Transverse colon (tissue), 4 donors: ENCODE measurements at regions not wholly inside any gene's neighbourhood (a gene's known extent, or its start where the extent isn't known, plus 50 kb on each side); places are given as distances from the start of the nearest gene placed in this dataset.

Experiments
- DNase-seq: peaks from one replicate; pipeline ENCODE4 v3.0.0-alpha.2; 2019
- H3K27ac ChIP-seq, 4 donors: fragments of 200-600 bp; sonication (generic); 2 replicates each; pipeline ENCODE4 v1.5.1; 2016 to 2018; ENCODE audit warnings: inconsistent platforms in 4 of 4
- H3K27me3 ChIP-seq: fragments of 200-600 bp; sonication (generic); 2 replicates; pipeline ENCODE4 v1.5.1; 2017; ENCODE audit warnings: inconsistent platforms
- H3K36me3 ChIP-seq, 4 donors: fragments of 200-600 bp; sonication (generic); 2 replicates each; pipeline ENCODE4 v1.5.1; 2017 to 2019; ENCODE audit warnings: inconsistent platforms in 4 of 4
- H3K4me1 ChIP-seq, 4 donors: fragments of 200-600 bp; sonication (generic); 2 replicates each; pipeline ENCODE4 v1.5.1; 2017 to 2020; ENCODE audit warnings: inconsistent platforms in 4 of 4
- H3K4me3 ChIP-seq, 4 donors: fragments of 200-600 bp; sonication (generic); 1 replicate in 1 of 4; 2 replicates in 3 of 4; pipeline versions ENCODE4 v1.5.1 to v1.6.1; 2017 to 2019; ENCODE audit warnings: inconsistent platforms in 4 of 4
- H3K9me3 ChIP-seq, 2 donors: fragments of 200-600 bp; sonication (generic); 2 replicates each; pipeline ENCODE4 v1.5.1; 2017 to 2019; ENCODE audit warnings: inconsistent platforms in 2 of 2
- EP300 ChIP-seq: sonication (generic); formaldehyde crosslinking; IDR thresholded peaks from one replicate; pipeline ENCODE4 v1.6.1; 2017; ENCODE audit warnings: antibody characterized with exemption, low read depth
- POLR2A ChIP-seq: fragments of 450-650 bp; IDR thresholded peaks from one replicate; pipeline ENCODE4 v1.6.1; 2016; ENCODE audit warnings: antibody characterized with exemption, mild to moderate bottlenecking, moderate library complexity
- POLR2AphosphoS5 ChIP-seq, 3 donors: sonication (generic); formaldehyde crosslinking; IDR thresholded peaks; one replicate each; pipeline ENCODE4 v1.6.1; 2016; ENCODE audit warnings: antibody characterized with exemption in 3 of 3
- WGBS, 2 donors: methylation state at CpG; one replicate each; pipeline ENCODE4 v1.1.5; 2018; ENCODE audit warnings: low coverage in 1 of 2; 5-methylcytosine and 5-hydroxymethylcytosine counted together
- in situ Hi-C, 4 donors: fragments of 200-750 bp; cut with MboI; loops; one replicate each; pipeline versions ENCODE4 v1.15.0 to v1.15.1; 2017; ENCODE audit warnings: low sequenced_read_pairs in 3 of 4, low pct_ligation_motif_present in 1 of 4, low pct_unique_long_range_greater_than_20kb in 1 of 4
- intact Hi-C: fragments of 100-400 bp; cut with DNase I; formaldehyde crosslinking; loops from one replicate; pipeline ENCODE4 v1.15.1; 2023; ENCODE audit warnings: low total_unique reads
- TF ChIP-seq, protein P1 (sequence below), 5 experiments: fragments of 200-600 bp in 3 of 5; fragments of 450-650 bp in 2 of 5; sonication (generic) in 3 of 5; IDR thresholded peaks; 1 replicate in 2 of 5; 2 replicates in 3 of 5; pipeline ENCODE4 v1.5.1; 2016 to 2017; ENCODE audit warnings: antibody characterized with exemption in 5 of 5, inconsistent platforms in 3 of 5, mild to moderate bottlenecking in 2 of 5, moderate library complexity in 1 of 5

DNA sequence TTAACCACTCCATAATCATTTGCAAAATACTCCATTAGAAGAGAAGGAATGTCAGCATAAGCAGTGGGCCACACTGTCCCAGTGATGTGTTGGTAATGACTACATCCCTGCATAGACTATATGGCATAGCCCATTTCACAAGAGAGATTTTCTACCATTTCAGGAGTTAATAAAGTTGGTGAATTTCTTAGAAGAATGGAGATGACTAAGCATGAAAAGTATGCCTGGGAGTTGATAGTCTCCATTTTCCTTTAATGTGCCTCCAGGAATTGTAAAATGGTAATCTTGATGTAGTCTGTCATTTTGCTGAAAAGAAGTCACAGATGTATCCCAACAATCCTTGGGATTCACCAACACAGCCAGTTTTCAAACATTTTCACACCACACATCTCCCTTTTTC lies 608.8 kb upstream of the CHRM3 start:
- intact Hi-C loops = no loop called here
- in situ Hi-C loops = no loop called here
- H3K27me3 ChIP-seq = no peaks in the 10 kb centered on the region

DNA sequence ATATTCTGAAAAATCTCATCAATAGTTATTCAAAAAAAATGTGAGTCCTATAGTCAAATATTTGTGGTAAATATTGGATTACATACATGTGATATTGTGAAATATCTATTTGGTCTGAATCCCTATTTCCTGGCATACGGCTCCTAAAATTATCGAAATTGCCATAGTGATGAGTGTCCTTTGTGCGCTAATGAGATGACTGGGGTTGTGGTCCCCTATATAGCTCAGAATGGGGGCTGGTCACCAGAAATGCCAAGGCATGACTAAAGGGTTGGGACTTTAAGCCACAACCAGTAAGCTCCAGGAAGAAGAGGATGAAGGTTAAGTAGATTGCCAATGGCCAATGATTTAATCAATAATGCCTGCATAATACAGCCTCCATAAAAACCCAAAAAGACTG lies 610.2 kb upstream of the CHRM3 start:
- 89 to 92% methylated on average over 3 of the region's 3 CpGs for WGBS, 2 donors
- Histone ChIP-seq H3K9me3 (no peaks in the 10 kb centered on the region), H3K4me3 (no peak overlapping the region), H3K36me3 (no peaks in the 10 kb centered on the region), H3K27ac (no peak overlapping the region), H3K4me1 (no peaks in the 10 kb centered on the region), H3K27me3 (no peaks in the 10 kb centered on the region)
- no peak for TF ChIP-seq POLR2AphosphoS5 (IDR thresholded peaks at IDR 0.05)
- no peak for TF ChIP-seq POLR2A
- TF ChIP-seq, protein P1, sequence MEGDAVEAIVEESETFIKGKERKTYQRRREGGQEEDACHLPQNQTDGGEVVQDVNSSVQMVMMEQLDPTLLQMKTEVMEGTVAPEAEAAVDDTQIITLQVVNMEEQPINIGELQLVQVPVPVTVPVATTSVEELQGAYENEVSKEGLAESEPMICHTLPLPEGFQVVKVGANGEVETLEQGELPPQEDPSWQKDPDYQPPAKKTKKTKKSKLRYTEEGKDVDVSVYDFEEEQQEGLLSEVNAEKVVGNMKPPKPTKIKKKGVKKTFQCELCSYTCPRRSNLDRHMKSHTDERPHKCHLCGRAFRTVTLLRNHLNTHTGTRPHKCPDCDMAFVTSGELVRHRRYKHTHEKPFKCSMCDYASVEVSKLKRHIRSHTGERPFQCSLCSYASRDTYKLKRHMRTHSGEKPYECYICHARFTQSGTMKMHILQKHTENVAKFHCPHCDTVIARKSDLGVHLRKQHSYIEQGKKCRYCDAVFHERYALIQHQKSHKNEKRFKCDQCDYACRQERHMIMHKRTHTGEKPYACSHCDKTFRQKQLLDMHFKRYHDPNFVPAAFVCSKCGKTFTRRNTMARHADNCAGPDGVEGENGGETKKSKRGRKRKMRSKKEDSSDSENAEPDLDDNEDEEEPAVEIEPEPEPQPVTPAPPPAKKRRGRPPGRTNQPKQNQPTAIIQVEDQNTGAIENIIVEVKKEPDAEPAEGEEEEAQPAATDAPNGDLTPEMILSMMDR (IDR thresholded peaks at IDR 0.05) = no peak
- TF ChIP-seq EP300 = no peak
- intact Hi-C loops = no loop called here
- no peak for DNase-seq
- in situ Hi-C loops = no loop called here

More for the DNA sequence above, 608.8 kb upstream of the CHRM3 start:
- TF ChIP-seq POLR2A (no peak), EP300 (no peak), POLR2AphosphoS5 (IDR thresholded peaks at IDR 0.05) (no peak)
- TF ChIP-seq, protein P1 (IDR thresholded peaks at IDR 0.05) = no peak
- no peak overlapping the region for H3K27ac ChIP-seq
- H3K9me3 ChIP-seq = no peaks in the 10 kb centered on the region
- H3K36me3 ChIP-seq = no peaks in the 10 kb centered on the region
- no peak for DNase-seq
- H3K4me1 ChIP-seq = no peaks in the 10 kb centered on the region
- no peak overlapping the region for H3K4me3 ChIP-seq

DNA sequence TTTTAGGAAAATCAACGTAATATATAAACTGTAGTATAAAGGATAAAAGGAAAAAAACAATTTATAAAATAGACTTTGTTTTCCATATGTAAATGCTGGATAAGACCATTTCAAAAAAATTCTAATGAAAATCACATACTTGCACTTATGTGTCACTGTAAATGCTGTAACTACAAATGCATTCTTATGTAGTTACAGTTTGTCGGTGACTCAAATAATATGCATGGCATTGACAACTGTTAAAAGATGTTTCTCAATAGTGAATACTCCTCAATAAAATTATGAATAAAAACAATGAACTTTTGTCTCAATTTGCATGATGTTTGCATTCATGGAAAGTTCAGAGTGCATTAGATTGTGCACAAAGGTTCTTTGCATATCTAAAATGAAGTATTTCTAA lies 614.0 kb upstream of the CHRM3 start:
- Histone ChIP-seq H3K4me3 (no peak overlapping the region), H3K4me1 (no peaks in the 10 kb centered on the region), H3K27ac (no peak overlapping the region), H3K36me3 (no peaks in the 10 kb centered on the region), H3K27me3 (no peaks in the 10 kb centered on the region), H3K9me3 (peaks cover 0 to 2% of the 10 kb centered on the region in 2 donors)
- 81 to 96% methylated on average over 2 of the region's 2 CpGs for WGBS, 2 donors
- TF ChIP-seq POLR2AphosphoS5 (IDR thresholded peaks at IDR 0.05) (no peak), POLR2A (no peak), EP300 (no peak)
- TF ChIP-seq, protein P1 (IDR thresholded peaks at IDR 0.05) = no peak
- intact Hi-C loops (no loop called here), in situ Hi-C loops (no loop called here)
- DNase-seq = no peak

DNA sequence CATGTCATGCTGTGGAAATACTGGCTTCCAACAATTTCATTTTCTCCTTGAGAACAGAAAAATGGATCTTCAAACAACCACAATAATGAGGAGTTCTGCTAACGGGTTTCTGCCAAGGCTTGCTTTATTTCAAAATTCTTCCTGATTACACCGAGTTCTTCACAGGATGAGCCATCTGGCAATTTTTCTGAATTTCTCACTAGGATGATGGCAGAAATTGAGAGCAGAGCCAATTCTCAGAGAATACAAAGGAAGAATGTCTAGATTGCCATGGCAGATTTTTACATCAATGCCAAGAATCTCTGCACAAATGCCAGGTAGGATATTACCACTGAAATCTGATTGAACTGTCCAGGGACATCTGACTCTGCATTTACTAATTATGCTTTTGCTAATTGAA lies 619.0 kb upstream of the CHRM3 start:
- Histone ChIP-seq H3K27ac (no peak overlapping the region), H3K27me3 (no peaks in the 10 kb centered on the region), H3K36me3 (no peaks in the 10 kb centered on the region), H3K9me3 (peaks cover 5 to 11% of the 10 kb centered on the region in 2 donors), H3K4me3 (no peak overlapping the region), H3K4me1 (no peaks in the 10 kb centered on the region)
- intact Hi-C loops (no loop called here), in situ Hi-C loops (no loop called here)
- TF ChIP-seq, protein P1 (IDR thresholded peaks at IDR 0.05) = no peak
- no peak for TF ChIP-seq EP300
- TF ChIP-seq POLR2AphosphoS5 (IDR thresholded peaks at IDR 0.05) = no peak
- no peak for TF ChIP-seq POLR2A
- WGBS, 2 donors = 85 to 93% methylated on average over 2 of the region's 2 CpGs
- no peak for DNase-seq
